HL-60 (cell line): ENCODE measurements at regions not wholly inside any gene's neighbourhood (a gene's known extent, or its start where the extent isn't known, plus 50 kb on each side); places are given as distances from the start of the nearest gene placed in this dataset.

Experiments used
- GABPA ChIP-seq: IDR thresholded peaks from 2 replicates; pipeline ENCODE4 v1.6.1; 2012; ENCODE audit warnings: low read depth
- POLR2AphosphoS5 ChIP-seq: IDR thresholded peaks from 2 replicates; pipeline ENCODE4 v1.6.1; 2012; ENCODE audit warnings: low read depth
- SPI1 ChIP-seq: IDR thresholded peaks from 2 replicates; pipeline ENCODE4 v1.6.1; 2012; ENCODE audit warnings: low read depth, mild to moderate bottlenecking, borderline replicate concordance
- TF ChIP-seq, protein P1 (sequence below): IDR thresholded peaks from one replicate; pipeline ENCODE4 v1.5.1; 2011; ENCODE audit warnings: low read length, control low read depth, inconsistent platforms; ENCODE audit not compliant: insufficient read depth

GRCh38 chr12:74957634-74958033, 252.0 kb downstream of the KCNC2 start:
- TF ChIP-seq, protein P1, sequence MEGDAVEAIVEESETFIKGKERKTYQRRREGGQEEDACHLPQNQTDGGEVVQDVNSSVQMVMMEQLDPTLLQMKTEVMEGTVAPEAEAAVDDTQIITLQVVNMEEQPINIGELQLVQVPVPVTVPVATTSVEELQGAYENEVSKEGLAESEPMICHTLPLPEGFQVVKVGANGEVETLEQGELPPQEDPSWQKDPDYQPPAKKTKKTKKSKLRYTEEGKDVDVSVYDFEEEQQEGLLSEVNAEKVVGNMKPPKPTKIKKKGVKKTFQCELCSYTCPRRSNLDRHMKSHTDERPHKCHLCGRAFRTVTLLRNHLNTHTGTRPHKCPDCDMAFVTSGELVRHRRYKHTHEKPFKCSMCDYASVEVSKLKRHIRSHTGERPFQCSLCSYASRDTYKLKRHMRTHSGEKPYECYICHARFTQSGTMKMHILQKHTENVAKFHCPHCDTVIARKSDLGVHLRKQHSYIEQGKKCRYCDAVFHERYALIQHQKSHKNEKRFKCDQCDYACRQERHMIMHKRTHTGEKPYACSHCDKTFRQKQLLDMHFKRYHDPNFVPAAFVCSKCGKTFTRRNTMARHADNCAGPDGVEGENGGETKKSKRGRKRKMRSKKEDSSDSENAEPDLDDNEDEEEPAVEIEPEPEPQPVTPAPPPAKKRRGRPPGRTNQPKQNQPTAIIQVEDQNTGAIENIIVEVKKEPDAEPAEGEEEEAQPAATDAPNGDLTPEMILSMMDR: no peak
- TF ChIP-seq GABPA (no peak), POLR2AphosphoS5 (no peak), SPI1 (no peak)
